GM23338 (cell line): ENCODE measurements at regions not wholly inside any gene's neighbourhood (a gene's known extent, or its start where the extent isn't known, plus 50 kb on each side); places are given as distances from the start of the nearest gene placed in this dataset.

Source experiments
- ATAC-seq: fragments of 200-7000 bp; cut with Tn5 transposase; 3 replicates; pipeline ENCODE4 v1.9.1; 2020
- DNase-seq: peaks from one replicate; pipeline ENCODE4 v3.0.0-alpha.2; 2015; ENCODE audit warnings: low spot score
- H2AFZ ChIP-seq: fragments of 200-600 bp; sonication (generic); 2 replicates; pipeline ENCODE4 v1.8.0; 2016; ENCODE audit warnings: antibody characterized with exemption, mild to moderate bottlenecking, moderate library complexity
- H3F3A ChIP-seq: fragments of 200-600 bp; sonication (generic); replicated peaks from 2 replicates; pipeline ENCODE4 v1.8.0; 2017; ENCODE audit warnings: antibody characterized with exemption, mixed run types, low read depth
- H3K27ac ChIP-seq: fragments of 200-600 bp; sonication (generic); 2 replicates; pipeline ENCODE4 v1.6.1; 2016; ENCODE audit warnings: low read depth
- H3K27me3 ChIP-seq: fragments of 200-600 bp; sonication (generic); 2 replicates; pipeline ENCODE4 v1.8.0; 2016; ENCODE audit warnings: mild to moderate bottlenecking, mixed run types, moderate library complexity; ENCODE audit not compliant: insufficient read depth
- H3K36me3 ChIP-seq: fragments of 200-600 bp; sonication (generic); 2 replicates; pipeline ENCODE4 v1.8.0; 2016; ENCODE audit warnings: mild to moderate bottlenecking; ENCODE audit not compliant: insufficient read depth
- H3K4me1 ChIP-seq: fragments of 200-600 bp; sonication (generic); 2 replicates; pipeline ENCODE4 v1.8.0; 2016; ENCODE audit warnings: mild to moderate bottlenecking, moderate library complexity; ENCODE audit not compliant: insufficient read depth
- H3K4me2 ChIP-seq: fragments of 200-600 bp; sonication (generic); 2 replicates; pipeline ENCODE4 v1.7.1; 2017; ENCODE audit warnings: mixed run types
- H3K4me3 ChIP-seq: fragments of 200-600 bp; sonication (generic); 2 replicates; pipeline ENCODE4 v1.6.1; 2016; ENCODE audit warnings: mixed run types
- H3K79me2 ChIP-seq: fragments of 200-600 bp; sonication (generic); replicated peaks from 2 replicates; pipeline ENCODE4 v1.8.0; 2017; ENCODE audit warnings: mild to moderate bottlenecking; ENCODE audit not compliant: insufficient read depth
- H3K9me2 ChIP-seq: fragments of 200-600 bp; sonication (generic); 2 replicates; pipeline ENCODE4 v1.8.0; 2017; ENCODE audit not compliant: insufficient read depth
- H4K20me1 ChIP-seq: fragments of 200-600 bp; sonication (generic); replicated peaks from 2 replicates; pipeline ENCODE4 v1.8.0; 2017; ENCODE audit warnings: mild to moderate bottlenecking; ENCODE audit not compliant: insufficient read depth
- H3K27ac Mint-ChIP-seq: 2 replicates; pipeline ENCODE4 v1.8.0; 2020; ENCODE audit warnings: inconsistent platforms, mild to moderate bottlenecking, moderate library complexity, mixed read lengths
- H3K27me3 Mint-ChIP-seq: 3 replicates; pipeline ENCODE4 v1.8.0; 2022; ENCODE audit warnings: low read depth, mild to moderate bottlenecking, moderate library complexity, mixed read lengths, inconsistent platforms; ENCODE audit not compliant: insufficient read depth, poor library complexity
- H3K36me3 Mint-ChIP-seq: 3 replicates; pipeline ENCODE4 v1.8.0; 2021; ENCODE audit warnings: low read depth, mild to moderate bottlenecking, inconsistent platforms, moderate library complexity, mixed read lengths
- H3K4me1 Mint-ChIP-seq: 3 replicates; pipeline ENCODE4 v1.8.0; 2020; ENCODE audit warnings: mild to moderate bottlenecking, inconsistent platforms, mixed read lengths
- H3K4me3 Mint-ChIP-seq: 3 replicates; pipeline ENCODE4 v1.8.0; 2021; ENCODE audit warnings: moderate library complexity, mild to moderate bottlenecking, inconsistent platforms, mixed read lengths
- H3K9me3 Mint-ChIP-seq: 3 replicates; pipeline ENCODE4 v1.8.0; 2020; ENCODE audit warnings: moderate library complexity, mild to moderate bottlenecking, inconsistent platforms, mixed read lengths
- ETS1 ChIP-seq: IDR thresholded peaks from 2 replicates; pipeline ENCODE4 v1.6.1; 2016; ENCODE audit warnings: antibody characterized with exemption
- EZH2 ChIP-seq: fragments of 200-600 bp; sonication (generic); IDR thresholded peaks from one replicate; pipeline ENCODE4 v1.8.0; 2017; ENCODE audit warnings: antibody characterized with exemption, mild to moderate bottlenecking, low read depth; ENCODE audit not compliant: unreplicated experiment
- EZH2phosphoT487 ChIP-seq: fragments of 200-600 bp; sonication (generic); IDR thresholded peaks from one replicate; pipeline ENCODE4 v1.8.1; 2018; ENCODE audit warnings: antibody characterized with exemption; ENCODE audit not compliant: unreplicated experiment
- STAT1 ChIP-seq: IDR thresholded peaks from one replicate; pipeline ENCODE4 v1.6.1; 2016; ENCODE audit warnings: antibody characterized with exemption; ENCODE audit not compliant: unreplicated experiment
- ZNF331 ChIP-seq: fragments of 250-450 bp; sonication (Bioruptor Pico); IDR thresholded peaks from 2 replicates; pipeline ENCODE4 v1.5.0; 2020; ENCODE audit warnings: low read depth, mild to moderate bottlenecking, moderate library complexity
- TF ChIP-seq, protein P1 (sequence below): fragments of 250-450 bp; sonication (Bioruptor Pico); IDR thresholded peaks from 2 replicates; pipeline ENCODE4 v1.5.0; 2020; ENCODE audit warnings: mild to moderate bottlenecking, moderate library complexity

DNA sequence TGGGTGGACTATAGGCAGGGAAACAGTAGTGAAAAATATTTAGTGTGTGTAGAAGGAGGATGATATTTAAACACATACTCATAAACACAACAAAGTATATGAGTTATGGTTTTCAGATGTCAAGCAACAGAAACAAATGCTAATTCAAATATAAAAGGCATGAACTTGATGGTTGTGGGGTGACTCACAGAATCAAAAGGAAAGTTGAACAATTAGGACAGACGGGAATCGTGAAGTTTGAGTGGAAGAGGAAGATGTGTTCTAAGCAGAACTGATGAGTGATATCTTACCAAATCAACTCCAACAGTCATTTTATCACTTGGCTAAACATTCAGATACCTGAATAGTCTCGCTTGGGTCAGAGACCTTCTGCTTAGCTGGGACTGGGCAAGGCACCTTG, 53.6 kb upstream of the ITGA6 start (continued):
- TF ChIP-seq, protein P1, sequence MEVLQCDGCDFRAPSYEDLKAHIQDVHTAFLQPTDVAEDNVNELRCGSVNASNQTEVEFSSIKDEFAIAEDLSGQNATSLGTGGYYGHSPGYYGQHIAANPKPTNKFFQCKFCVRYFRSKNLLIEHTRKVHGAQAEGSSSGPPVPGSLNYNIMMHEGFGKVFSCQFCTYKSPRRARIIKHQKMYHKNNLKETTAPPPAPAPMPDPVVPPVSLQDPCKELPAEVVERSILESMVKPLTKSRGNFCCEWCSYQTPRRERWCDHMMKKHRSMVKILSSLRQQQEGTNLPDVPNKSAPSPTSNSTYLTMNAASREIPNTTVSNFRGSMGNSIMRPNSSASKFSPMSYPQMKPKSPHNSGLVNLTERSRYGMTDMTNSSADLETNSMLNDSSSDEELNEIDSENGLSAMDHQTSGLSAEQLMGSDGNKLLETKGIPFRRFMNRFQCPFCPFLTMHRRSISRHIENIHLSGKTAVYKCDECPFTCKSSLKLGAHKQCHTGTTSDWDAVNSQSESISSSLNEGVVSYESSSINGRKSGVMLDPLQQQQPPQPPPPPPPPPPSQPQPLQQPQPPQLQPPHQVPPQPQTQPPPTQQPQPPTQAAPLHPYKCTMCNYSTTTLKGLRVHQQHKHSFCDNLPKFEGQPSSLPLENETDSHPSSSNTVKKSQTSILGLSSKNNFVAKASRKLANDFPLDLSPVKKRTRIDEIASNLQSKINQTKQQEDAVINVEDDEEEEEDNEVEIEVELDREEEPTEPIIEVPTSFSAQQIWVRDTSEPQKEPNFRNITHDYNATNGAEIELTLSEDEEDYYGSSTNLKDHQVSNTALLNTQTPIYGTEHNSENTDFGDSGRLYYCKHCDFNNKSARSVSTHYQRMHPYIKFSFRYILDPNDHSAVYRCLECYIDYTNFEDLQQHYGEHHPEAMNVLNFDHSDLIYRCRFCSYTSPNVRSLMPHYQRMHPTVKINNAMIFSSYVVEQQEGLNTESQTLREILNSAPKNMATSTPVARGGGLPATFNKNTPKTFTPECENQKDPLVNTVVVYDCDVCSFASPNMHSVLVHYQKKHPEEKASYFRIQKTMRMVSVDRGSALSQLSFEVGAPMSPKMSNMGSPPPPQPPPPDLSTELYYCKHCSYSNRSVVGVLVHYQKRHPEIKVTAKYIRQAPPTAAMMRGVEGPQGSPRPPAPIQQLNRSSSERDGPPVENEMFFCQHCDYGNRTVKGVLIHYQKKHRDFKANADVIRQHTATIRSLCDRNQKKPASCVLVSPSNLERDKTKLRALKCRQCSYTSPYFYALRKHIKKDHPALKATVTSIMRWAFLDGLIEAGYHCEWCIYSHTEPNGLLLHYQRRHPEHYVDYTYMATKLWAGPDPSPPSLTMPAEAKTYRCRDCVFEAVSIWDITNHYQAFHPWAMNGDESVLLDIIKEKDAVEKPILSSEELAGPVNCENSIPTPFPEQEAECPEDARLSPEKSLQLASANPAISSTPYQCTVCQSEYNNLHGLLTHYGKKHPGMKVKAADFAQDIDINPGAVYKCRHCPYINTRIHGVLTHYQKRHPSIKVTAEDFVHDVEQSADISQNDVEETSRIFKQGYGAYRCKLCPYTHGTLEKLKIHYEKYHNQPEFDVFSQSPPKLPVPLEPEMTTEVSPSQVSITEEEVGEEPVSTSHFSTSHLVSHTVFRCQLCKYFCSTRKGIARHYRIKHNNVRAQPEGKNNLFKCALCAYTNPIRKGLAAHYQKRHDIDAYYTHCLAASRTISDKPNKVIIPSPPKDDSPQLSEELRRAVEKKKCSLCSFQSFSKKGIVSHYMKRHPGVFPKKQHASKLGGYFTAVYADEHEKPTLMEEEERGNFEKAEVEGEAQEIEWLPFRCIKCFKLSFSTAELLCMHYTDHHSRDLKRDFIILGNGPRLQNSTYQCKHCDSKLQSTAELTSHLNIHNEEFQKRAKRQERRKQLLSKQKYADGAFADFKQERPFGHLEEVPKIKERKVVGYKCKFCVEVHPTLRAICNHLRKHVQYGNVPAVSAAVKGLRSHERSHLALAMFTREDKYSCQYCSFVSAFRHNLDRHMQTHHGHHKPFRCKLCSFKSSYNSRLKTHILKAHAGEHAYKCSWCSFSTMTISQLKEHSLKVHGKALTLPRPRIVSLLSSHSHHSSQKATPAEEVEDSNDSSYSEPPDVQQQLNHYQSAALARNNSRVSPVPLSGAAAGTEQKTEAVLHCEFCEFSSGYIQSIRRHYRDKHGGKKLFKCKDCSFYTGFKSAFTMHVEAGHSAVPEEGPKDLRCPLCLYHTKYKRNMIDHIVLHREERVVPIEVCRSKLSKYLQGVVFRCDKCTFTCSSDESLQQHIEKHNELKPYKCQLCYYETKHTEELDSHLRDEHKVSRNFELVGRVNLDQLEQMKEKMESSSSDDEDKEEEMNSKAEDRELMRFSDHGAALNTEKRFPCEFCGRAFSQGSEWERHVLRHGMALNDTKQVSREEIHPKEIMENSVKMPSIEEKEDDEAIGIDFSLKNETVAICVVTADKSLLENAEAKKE (CRISPR knock-in tag): no peak
- no peak for TF ChIP-seq ZNF331 (CRISPR knock-in tag)
- TF ChIP-seq EZH2: no peak
- no peak for TF ChIP-seq ETS1
- no peak for TF ChIP-seq EZH2phosphoT487

DNA sequence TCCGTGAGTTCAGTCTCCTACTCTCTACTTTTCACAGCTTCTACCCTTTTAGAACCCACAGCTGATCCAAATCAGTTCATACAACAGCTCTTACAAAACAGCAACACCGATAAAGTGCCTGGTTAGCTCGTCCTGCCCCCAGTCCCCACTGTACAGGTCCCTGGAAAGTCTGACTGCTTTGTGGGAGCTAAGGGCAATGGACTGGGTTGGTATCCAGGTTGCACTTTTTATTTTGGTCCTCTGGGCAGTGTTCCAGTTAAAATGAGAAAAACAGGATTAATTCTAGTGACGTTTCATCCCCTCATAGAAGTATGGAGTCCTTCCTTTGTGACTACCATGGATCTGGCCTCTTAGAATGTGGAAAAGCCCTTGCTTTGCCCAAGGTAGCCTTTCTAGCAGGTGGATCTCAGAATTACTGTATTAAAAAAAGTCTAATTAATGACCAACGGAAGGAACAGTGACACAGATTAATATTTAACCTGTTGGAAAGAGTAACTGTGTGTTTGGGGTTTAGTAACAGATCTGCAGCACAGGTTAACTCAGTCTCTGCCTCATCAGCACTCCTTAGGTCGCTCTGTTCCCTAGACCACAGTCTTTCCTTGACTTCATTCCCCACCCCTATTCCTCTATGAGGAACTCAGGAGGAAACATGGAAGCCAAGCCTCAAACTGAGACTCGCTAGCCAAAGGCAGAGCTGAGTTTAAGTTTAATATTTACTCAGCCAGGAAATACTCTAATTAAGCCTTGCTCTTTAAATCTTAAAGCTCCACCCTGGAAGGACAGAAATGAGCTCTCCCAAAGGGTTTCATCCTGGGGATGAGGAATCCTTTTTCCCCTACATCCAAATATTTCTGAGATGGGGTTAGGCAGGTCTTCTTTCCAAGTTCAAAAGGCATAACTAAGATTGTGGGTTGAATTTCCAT, 52.8 kb upstream of the ITGA6 start:
- peaks cover 12% of the 10 kb centered on the region for H3F3A ChIP-seq
- H3K27me3 Mint-ChIP-seq: peaks cover 16% of the 10 kb centered on the region
- no peak for TF ChIP-seq STAT1
- TF ChIP-seq, protein P1 (CRISPR knock-in tag): no peak

More for the DNA sequence above, 52.8 kb upstream of the ITGA6 start:
- Histone ChIP-seq H2AFZ (peak overlapping the region; percentile 56; the same call in 1 of the 2 replicates), H3K27me3 (no peaks in the 10 kb centered on the region), H3K27ac (no peak overlapping the region), H3K79me2 (no peaks in the 10 kb centered on the region), H3K4me3 (no peak overlapping the region), H3K4me1 (no peaks in the 10 kb centered on the region), H3K4me2 (no peak overlapping the region), H3K36me3 (no peaks in the 10 kb centered on the region), H4K20me1 (no peaks in the 10 kb centered on the region), H3K9me2 (peaks cover 9% of the 10 kb centered on the region; the same call in 1 of the 2 replicates)
- Mint-ChIP-seq H3K27ac (no peak overlapping the region), H3K4me3 (no peak overlapping the region), H3K36me3 (peaks cover 20% of the 10 kb centered on the region), H3K9me3 (peaks cover 18% of the 10 kb centered on the region), H3K4me1 (peaks cover 20% of the 10 kb centered on the region)
- ATAC-seq (no peak), DNase-seq (no peak)
